HL-60 (cell line): ENCODE measurements at regions not wholly inside any gene's neighbourhood (a gene's known extent, or its start where the extent isn't known, plus 50 kb on each side); places are given as distances from the start of the nearest gene placed in this dataset.

Experiments
- CTCF ChIP-seq: IDR thresholded peaks from one replicate; pipeline ENCODE4 v1.5.1; 2011; ENCODE audit warnings: low read length, control low read depth, inconsistent platforms; ENCODE audit not compliant: insufficient read depth
- GABPA ChIP-seq: IDR thresholded peaks from 2 replicates; pipeline ENCODE4 v1.6.1; 2012; ENCODE audit warnings: low read depth
- REST ChIP-seq: IDR thresholded peaks from 2 replicates; pipeline ENCODE4 v1.6.1; 2012; ENCODE audit warnings: low read depth; ENCODE audit not compliant: insufficient replicate concordance

- TF ChIP-seq REST: no peak
- no peak for TF ChIP-seq CTCF
- TF ChIP-seq GABPA: no peak
These were observed 1199.8 kb upstream of the GJE1 start for GRCh38 chr6:140932909-140933308.
